GM19324 (cell line): ENCODE measurements at regions not wholly inside any gene's neighbourhood (a gene's known extent, or its start where the extent isn't known, plus 50 kb on each side); places are given as distances from the start of the nearest gene placed in this dataset.
"Not testable (repeated sequence)": the region's sequence is repeated elsewhere in the genome, so short reads cannot be mapped to it uniquely, and the experiment has no call there.

ENCODE experiments used
- ATAC-seq: cut with Tn5 transposase; IDR thresholded peaks from one replicate; pipeline ENCODE4 v1.9.1; 2021; ENCODE audit warnings: mild to moderate bottlenecking, moderate library complexity; ENCODE audit not compliant: unreplicated experiment, low FRiP score

GRCh38 chr18:34280000-34280399, 55.3 kb upstream of the NOL4 start:
- no peak for ATAC-seq

DNA sequence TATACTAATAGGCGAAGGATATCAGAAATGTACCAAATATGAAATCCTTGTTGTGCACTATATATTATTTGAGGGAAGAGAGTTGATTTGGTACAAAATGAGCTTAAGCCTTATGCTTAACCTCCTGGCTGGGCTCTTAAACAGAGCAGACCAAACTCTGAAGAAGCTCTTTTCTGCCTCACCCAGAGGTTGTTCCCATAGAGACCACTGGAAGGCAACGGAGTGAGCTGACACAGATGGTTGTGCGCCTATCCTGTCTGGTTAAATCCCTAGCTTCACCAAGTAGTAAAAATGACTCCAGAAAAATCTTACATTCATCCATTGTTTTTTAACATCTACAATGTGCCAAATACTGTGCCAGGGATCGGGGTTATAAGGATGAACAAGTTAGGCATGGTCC, 55.9 kb upstream of the NOL4 start:
- ATAC-seq = no peak

GRCh38 chr18:34281290-34281689, 56.6 kb upstream of the NOL4 start:
- no peak for ATAC-seq

DNA sequence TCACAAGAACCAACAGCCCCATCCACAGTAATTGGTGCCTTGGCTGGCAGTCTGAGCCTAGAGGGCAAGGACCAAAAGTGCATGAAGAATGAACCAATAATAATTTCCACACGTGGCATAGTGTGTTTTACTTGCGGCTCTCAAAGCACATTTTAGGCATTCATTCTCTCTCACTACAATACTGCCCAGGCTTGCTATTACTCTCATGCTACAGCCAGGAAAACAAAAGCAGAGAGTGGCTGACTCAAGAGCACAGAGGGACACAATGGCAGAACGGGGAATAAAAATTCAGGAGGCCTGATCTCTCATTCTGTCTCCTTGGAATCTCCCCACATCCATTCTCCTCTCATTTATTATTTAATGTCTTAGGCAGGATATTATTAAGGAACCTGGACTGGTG, 57.0 kb upstream of the NOL4 start:
- no peak for ATAC-seq

DNA sequence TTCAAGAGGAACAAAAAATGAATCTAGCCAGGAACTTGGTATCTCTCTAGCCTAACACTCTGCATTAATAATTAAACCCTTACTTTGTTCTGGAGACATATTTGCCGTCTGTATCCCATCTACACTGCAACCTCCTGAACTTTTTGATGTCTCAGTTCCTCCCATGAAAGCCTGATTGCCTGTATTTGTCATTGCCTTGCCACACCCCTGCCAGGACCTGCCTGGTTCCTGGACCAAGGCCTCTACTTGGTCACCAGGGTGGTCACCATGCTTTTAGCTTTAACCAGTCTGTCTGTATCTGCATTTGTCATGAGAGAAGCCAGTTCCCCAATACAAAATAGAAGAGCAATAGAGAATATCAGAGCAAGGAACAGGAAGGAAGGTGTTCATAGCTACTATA, 58.8 kb upstream of the NOL4 start:
- no peak for ATAC-seq

DNA sequence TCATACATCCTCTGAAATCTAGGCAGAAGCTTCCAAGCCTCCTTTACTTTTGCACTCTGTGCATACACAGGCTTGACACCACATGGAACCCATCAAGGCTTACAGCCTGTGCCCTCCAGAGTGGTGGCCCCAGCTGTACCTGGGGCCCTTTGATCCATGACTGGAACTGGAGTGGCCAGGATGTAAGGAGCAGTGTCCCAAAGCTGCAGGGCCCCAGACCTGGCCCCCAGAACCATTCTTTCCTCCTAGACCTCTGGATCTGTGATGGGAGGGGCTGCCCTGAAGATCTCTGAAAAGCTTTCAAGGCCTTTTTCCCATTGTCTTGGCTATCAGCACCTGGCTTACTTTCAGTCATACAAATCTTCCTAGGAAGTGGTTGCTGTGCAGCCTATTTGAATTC, 63.1 kb upstream of the NOL4 start:
- no peak for ATAC-seq

DNA sequence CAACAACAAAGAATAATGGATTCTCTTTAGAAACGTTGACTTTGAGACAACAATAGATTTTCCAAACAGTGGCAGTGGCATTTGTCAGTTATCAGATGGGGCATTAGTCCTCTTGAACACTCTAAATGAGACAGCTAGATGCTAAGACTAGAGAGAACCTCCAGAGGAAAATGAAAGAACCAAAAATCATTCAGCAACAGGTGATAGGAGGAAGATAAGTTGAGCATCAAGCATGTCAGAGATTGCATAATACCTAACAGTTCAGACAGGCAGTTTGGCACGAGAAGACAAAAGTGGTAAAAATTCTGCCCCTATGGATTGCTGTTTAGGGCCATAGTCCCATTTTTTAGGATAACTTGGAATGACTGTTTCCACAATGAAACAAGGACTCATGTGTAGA, 67.9 kb upstream of the NOL4 start:
- no peak for ATAC-seq

- ATAC-seq = no peak
These were observed 72.6 kb upstream of the NOL4 start for GRCh38 chr18:34297287-34297686.

GRCh38 chr18:34299828-34300227, 75.1 kb upstream of the NOL4 start:
- ATAC-seq = no peak

DNA sequence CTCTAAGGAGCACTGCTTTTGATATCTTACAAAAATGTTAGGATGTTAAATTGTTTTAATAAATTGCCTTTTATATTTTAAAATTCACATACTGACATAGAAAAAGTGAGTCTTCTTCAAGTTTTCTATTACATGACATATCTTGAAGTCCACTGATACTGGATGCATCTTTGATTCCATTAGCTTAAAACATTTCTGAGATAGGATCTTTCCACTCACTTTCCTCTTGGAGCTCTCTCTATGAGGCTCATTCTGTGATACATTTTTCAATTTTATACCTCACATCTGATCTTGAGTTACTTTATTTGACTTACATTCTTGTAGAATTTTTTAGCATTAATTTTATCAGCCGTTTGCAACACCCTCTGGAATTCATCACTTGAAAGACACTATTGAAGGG, 86.8 kb upstream of the NOL4 start:
- ATAC-seq = no peak

DNA sequence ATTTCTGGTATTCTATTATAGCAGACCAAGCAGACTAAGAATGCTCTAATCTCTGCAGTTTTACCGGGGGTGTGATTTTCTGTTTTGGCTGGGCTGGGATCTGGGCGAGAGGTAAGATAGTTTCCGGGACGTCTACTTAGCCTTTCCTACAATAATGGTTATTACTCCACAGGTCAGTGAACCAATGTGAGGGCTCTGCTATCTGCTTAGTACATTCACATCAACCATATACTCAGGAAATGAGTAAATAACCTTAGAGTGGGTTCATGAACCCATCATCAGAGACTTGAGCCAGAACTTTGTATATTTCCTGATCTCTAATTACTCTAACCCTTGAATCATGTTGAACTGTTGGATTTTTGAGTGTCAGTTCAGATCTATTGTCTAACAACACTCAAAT, 90.1 kb upstream of the NOL4 start:
- ATAC-seq = no peak

DNA sequence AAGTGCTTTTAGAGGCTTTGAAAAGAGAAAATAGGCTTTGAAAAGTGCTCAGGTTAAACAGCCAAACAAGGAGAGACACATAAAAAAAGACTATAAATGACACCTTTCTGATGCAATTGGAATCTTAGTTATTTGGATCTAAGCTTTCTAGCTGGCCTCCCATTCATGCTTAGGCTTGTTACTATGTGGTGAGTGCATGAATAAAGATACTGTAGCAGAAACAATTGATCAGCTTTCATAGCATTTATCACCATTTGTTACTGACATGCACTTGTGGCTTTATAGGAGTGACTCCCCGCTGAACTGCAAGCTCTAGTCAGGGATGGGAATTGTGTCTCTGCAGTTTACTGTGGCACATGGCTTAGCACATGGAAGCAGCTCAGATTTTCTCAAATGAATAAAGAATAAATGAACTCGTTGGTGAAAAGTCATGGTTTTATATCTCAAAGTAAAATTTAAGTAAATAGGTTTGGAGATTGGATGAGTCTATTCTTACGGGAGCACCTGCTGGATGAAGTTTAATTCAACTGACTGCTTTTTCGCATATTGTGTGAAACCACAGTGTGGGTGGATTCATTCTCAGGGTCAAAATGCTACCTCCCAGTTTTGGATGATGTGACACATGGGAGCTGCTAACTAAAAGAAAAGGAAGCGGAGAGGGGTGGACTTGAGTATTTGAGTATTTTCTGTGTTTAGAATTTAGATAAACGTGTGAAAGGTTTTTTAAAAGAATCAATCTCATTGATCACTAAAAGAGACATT, 91.1 kb upstream of the NOL4 start:
- ATAC-seq = no peak

GRCh38 chr18:34320267-34320666, 95.6 kb upstream of the NOL4 start:
- no peak for ATAC-seq

- peak; percentile 41 for ATAC-seq
These were observed 96.4 kb upstream of the NOL4 start for GRCh38 chr18:34321066-34321465.

GRCh38 chr18:34322365-34323289, 97.9 kb upstream of the NOL4 start:
- ATAC-seq = no peak

DNA sequence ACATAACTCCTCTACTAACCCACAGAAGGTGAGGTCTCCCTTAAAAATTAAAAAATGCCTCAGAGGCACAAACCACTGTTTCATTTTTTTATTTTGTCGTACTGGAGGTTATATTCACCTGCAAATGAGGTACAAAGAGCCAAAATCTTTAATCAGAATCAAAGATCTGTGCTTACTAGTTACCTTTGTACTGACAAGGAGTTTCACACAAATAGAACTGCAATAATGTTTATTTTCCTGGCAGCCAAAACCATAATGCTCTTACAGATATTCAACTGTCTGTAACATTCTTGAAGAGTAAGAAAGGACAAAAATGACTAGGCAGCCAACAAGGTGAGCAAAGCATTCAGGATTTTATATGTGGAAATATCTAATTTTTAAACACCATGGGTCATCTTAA, 105.1 kb upstream of the NOL4 start:
- no peak for ATAC-seq

GRCh38 chr18:34330308-34330707, 105.6 kb upstream of the NOL4 start:
- ATAC-seq = no peak

- not testable (repeated sequence) for ATAC-seq
These were observed 106.2 kb upstream of the NOL4 start for GRCh38 chr18:34330907-34331306.

DNA sequence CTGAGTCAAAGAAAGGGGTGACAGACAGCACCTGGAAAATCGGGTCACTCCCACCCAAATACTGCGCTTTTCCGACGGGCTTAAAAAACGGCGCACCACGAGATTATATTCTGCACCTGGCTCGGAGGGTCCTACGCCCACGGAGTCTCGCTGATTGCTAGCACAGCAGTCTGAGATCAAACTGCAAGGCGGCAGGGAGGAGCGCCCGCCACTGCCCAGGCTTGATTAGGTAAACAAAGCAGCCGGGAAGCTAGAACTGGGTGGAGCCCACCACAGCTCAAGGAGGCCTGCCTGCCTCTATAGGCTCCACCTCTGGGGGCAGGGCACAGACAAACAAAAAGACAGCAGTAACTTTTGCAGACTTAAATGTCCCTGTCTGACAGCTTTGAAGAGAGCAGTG, 106.6 kb upstream of the NOL4 start:
- ATAC-seq = not testable (repeated sequence)

DNA sequence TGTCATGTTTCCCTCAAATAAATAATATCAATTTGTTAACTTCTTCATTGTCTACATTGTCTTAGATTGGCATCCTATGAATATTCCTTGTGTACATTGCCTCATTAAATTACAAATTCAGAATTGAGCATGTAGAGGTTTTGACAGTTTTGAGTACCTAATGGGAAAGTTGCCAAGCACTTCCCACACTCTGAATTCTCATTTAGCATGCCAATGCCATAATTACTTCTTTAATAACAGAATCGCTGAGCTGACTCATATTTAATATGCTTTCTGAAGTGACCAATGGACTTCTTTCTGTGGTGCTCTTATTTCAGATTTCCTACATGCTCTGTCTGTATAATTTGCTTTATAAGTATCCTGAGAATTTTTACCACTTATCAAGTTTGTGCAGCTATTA, 114.4 kb upstream of the NOL4 start:
- ATAC-seq = no peak

GRCh38 chr18:34342960-34343359, 118.2 kb upstream of the NOL4 start:
- no peak for ATAC-seq

DNA sequence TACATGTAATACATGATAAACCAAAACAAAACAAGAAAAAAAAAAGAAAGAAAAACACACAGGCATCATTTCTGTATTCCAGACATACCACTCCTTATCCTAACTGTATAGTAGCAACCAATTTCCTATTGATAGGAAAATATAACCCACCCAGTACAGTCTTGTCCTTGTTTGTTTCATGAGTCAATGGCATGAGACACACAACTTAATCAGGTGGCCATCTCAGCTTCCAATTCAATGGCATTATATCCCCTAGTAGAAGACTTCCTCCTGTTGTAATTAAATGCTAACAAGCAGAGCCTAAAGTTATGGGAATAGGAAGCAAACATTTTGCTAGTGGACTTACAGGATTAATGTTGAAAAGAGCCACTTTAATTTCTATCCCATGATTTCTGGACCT, 121.0 kb upstream of the NOL4 start:
- ATAC-seq = no peak
